ENCODE measurements at regions not wholly inside any gene's neighbourhood (a gene's known extent, or its start where the extent isn't known, plus 50 kb on each side); places are given as distances from the start of the nearest gene placed in this dataset.

DNA sequence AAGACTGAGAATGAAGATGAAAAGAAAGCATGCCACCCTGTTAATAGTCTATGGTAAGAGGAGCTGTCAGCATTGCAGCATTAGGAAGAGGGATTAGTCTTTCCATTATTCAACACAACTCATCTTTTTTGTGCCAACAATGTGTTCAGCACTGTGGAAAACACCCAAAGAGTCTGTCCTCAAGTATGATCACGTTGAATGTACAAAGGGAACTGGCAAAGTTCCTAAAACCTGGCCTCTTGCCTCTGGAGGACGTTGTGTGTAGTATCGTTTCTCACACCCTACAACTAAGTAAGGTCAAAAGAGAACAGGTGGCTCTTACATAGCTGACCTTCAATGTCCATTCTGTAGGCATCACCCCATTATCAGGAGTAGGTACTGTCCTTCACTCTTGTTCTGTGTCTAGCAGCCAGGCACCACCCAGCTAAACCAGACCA is 147.9 kb upstream of the THBS1 start:
- no peak for DNase-seq

DNA sequence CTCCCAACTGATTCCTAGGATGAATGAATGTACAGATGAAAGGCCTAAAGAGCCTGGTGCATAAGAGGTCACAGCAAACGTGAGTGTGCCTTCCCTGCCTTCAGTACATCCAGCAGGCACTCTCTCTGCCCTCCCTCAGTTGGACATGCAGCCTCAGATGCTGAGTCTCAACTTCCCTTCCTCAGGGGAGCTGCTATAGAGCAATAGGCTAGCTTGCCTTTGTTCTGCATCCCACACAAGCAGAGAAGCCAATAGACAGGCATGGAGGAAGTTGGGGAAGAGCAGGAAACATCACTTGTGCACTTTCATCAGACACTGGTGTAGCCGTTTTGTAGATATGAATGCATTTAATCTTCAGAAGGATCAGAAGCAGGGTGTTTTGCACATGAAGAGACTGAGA is 147.5 kb upstream of the THBS1 start:
- DNase-seq: no peak

DNA sequence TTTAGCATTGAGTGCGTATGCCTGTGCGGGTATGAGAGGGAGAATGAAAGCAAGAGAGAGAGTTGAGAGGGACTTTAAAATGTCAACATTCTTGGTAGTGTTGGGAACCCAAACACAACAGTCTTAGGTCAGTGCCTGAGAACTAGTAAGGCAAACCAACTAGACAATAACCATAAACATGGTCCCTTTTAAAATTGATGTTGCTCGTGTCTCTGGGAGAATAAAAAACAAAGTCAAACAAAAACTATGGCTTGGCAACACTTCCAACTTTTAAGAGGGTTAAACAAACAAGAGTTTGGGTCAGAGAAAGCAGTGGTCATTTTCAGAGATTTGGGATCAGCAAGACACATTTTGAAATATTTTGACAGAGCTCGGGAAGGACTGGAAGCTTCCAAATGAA is 146.7 kb upstream of the THBS1 start:
- DNase-seq: no peak

DNA sequence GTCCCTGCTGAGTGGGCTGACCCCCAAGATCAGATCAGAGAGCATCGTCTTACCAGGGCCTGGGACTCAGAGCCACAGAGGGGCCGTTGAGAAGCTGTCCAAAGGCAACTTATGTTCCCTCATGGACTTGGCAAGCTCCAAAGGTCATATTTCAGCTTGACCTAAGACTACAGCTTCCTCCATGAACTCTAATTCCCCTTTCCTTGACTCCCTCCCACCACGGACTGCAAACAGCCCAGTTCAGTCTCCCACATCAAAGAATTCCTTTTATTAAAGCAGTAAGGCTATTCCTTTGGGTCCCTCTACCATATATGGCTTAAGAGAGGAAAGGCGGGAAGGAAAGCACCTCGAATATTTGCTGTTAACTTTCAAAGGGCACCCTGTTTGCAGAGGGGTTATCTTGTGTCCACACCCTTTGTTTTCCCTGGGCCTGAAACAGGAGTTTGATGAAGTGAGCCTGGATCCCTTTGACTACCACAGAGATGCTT is 146.1 kb upstream of the THBS1 start:
- DNase-seq: no peak

DNA sequence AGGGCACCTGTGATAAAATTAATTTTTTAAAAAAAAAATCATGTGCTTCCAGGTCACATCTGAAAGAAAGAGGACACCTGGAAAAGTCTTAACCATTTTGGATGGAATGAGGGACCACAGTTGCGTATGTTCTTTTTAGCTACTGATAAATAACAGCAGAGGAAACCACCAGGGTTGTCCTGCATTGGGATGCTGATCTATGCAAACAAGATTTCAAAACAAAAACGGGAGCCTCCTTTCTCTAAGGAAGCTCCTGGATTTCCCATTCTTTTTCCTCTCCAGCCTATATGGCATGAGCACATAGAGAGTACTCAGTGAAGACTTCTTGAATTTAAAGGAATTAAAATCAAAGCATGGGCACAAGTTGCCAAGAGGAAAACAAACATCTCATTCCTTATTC is 145.6 kb upstream of the THBS1 start:
- no peak for DNase-seq

DNA sequence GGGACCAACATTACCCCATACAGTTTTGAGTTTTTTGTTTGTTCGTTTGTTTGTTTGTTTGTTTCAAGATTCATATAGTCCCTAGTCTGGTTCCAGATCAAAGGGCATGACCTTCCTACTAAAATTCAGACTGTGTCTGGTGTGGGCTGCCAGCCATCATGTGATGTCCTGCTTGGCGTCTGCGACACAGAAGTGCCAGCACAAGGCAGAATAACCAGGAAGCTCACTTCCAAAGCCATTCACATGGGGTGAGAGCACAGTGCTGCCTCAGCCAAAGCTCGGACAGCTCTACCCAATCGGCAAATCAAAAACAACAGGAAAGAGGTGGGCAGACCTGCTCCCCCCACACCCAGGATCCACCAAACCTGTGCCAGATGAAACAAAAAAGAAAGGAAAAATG is 142.6 kb upstream of the THBS1 start:
- DNase-seq: no peak

DNA sequence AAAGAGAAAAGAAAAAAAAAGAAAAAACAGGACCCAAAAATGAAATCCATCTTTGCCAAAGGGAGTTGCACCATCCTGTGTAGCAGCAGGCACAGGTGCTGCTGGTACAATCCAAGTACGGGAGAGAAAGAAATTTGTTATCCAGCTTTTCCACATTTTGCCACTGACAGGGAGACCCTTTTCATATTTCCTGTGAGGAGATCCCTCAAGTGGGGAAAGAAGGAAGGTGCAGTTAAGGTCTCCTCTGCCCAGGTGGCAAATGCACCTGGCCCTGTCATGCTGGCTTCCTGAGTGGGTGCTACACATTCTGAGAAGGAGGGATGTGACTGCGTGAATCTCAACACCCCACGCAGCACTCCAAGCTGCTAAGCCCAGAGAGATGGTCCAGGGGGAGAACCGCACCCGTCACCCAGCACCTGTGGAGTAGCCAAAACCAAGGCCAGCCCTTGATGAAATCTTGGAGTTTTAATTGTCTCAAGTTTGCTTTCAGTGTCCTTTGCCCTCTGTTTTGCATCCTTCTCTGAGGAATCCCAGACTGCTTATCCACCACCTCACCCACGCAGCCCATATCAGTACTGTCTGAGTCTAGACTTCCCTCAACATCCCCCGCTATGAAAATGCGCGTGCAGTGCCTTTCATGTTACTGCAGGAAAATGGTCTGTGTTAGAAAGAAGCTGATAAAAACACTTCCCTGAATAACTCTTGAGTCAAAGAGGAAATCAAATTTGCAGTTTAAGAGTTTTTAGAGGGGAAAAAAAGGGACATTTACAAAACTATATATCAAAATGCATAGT is 141.9 kb upstream of the THBS1 start:
- DNase-seq: peak in 19 of 58 donors; percentile 1 to 49 (median 13)

DNA sequence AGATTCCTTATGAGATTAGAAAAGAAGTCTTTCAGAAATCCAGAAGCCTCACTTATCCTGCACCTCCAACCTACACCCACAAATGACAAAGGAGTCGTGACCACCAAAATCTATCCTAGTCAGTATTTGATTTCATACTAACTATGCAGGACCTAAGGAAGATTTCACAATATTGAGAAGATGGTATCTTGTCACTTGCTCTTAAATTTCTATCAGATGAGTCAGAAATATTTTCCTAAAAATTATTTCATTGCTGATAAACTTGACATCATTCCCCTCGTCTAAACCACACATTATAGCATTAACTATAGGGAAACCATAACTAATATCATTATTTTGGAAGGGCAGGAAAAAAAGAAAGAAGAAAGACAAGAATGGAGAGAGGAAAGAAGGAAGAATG is 138.0 kb upstream of the THBS1 start:
- no peak for DNase-seq

DNA sequence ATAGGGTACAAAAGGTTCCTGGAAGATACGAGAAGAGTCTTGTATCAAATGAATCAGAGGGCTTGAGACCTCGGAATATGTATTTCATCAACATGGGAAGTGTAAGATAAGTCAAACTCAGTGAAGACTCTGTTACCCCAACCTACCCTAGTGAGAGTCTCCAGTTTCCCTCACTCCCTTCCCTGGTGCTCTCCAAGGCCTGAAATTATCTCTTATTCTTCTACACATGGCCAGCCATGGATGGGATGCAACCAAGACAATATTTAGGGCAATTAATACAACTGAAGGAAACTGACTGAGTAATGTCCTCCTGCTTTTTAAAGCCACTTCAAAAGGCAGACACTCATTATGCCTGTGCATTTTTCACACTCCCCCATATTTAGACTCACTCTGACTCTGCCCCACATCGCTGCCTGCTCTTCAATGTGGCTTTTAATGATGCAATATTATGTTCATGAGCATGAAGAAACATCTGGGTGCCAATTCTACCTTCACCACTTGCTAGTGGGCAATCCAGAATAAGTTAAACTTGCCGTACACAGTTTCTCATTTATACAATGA is 137.1 kb upstream of the THBS1 start:
- no peak for DNase-seq

DNA sequence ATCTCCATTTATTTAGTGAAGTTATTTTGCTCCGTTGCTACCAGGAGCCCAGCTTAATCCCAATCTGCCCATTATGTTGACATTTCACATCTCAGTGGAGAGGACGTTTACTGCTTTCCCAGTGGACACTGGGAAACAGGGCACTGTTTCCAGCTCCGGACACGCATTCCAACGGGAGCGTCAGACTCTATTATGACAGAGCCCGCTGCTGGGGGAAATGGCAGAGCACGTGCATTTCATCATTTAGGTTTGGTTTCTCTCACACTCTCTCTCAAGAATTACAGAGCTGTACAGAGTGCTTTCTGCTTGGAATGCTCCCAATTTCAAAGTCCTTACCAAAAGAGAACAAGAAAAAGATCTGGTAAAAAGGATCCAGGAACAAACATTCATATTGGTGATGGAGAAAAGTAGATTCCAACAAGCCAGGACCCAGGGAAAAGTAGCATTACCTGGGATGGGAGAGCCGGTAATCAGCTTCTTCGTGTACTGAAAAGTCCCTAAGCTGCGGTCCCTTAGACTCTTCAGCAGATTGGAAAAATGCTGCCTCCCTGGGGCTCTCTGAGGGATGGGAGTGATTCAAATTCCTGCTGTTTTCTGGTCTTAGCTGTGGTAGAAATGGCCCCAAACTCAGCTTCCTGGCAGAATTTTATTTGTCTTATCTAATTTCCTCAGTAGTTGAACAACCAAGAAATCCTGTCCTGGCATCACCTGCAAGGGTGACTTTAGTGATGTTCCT is 136.0 kb upstream of the THBS1 start:
- no peak for DNase-seq

DNA sequence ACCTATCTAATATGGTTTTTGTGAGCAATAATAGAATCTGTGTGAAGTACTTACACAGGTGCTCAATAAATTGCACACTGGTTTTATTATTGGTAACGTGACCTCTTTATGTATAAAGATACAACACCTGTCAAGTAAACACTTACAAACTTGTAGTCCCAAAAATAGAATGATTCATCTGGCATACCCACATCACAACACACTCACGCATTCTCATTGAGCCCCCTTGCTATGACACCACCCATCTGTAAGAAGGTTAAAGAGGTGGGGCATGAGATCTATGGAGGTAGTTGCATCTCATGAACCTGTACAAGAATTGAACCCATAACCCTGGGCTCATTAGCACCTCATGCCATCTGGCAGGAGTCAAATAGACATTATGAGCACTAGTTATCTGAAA is 134.9 kb upstream of the THBS1 start:
- DNase-seq: no peak

DNA sequence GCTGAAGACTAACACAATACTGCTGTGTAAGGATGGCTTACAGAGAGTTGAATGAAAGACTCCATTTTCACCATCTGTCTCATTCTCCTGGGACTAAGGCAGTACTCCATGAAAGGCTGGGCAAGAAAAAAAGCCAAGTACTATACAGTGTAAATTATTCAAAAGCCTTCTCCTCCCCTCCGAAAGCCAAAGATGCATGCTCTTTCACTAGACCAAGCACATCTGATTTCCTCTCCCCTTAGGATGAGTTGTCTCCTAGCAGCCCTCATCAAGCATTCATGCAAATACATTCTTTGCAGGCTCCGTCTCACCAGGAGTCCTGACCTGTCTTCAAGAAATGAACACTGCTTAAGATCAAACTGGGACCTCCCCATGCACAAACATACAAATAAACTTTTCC is 133.5 kb upstream of the THBS1 start:
- DNase-seq: no peak

DNA sequence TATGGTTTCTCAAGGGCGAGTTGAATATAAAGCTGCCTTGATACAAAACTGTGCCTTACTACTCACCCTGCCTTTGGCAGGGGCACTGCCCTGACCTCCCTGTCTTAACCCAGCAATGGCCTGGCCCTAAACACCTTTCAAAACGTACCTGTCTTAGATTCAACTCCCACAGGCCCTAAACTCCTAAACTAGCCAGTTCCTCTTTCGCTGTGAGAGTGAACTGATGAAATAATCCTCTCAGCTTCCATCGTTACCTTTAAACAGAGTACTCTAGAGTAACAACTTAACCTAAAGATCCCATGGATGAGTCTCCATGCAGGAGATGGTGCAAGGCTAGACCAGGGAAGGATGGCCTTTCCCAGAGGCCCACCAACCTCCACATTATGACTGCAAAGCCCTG is 133.0 kb upstream of the THBS1 start:
- DNase-seq: no peak

DNA sequence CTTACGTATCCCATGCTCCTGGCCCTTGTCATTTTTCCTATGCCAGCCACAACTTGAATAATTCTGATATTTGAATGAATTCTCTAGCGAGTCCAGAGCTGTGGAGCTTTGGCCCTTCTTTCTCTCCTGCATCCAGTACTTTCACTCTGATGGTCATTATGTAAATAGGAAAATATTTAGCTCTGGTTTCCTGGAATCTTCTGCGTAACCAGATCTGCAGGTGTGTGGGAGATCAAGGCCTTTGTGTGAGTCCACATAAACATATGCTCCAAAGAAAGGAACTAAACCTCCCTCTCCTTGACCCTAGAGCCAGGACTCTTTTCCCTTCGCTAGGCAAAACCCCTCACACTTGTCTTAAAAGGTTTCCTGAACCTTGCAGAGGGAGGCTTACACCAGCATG is 132.5 kb upstream of the THBS1 start:
- DNase-seq: no peak

DNA sequence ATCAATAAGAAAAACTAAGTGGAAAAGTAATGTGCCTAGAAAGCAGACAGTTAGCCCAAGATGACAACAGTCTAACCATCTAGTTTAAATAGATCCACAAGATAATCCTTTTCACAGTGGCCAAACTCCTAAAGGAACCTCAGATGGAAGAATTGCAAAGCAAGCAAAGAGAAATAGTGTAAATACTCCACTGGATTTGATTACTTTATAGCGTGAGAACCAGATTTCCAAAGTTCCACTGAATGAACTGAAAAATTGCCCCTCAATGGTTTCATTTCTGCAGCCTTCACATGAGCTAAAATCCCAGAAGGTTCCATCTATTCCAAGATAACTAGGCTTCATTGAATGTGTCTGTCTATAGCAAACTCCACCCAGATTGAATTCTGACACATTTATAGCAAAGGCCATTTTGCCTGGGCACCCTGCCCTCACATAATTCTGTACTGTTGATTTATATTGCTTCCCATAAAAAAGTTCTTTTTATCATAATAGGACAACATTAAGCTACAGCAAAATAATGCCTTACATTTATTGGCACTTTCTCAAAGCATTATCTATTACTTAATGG is 129.7 kb upstream of the THBS1 start:
- no peak for DNase-seq

DNA sequence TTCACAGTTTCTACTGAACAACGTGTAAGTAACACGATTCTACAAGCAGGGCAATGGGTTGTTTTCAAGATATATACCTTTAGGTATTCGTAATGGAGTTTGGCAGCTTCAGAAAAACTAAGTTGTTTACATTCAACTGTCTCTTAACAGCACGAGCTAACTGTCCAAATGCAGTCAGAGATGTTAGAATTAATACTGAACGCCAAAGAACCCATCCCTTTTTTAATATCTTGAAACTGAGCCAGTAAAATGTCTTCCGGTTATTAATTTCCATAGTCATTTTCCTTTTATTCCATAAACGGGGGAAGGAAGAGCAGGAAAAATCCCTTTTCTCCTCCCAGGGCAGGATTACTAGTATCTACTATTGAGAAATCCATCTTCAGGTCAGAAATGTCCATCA is 129.0 kb upstream of the THBS1 start:
- DNase-seq: no peak

DNA sequence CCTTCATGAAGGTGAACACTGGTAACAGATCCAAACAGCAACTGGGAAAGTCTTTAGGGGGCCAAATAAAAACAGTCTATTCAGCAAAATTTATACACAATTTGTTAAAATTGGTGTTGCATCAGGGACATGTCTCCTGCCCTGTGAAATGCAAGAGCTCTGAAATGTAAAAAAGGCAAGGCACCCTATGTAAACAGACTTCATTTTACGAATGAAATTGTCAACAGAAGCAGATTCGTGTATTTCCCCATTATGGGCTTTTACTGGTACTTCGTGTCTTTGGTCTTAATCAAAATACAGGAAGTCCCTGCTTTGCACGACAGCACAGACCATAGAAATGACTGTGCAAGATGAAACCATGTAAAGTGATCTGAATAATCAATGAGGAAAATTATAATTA is 127.3 kb upstream of the THBS1 start:
- no peak for DNase-seq

DNA sequence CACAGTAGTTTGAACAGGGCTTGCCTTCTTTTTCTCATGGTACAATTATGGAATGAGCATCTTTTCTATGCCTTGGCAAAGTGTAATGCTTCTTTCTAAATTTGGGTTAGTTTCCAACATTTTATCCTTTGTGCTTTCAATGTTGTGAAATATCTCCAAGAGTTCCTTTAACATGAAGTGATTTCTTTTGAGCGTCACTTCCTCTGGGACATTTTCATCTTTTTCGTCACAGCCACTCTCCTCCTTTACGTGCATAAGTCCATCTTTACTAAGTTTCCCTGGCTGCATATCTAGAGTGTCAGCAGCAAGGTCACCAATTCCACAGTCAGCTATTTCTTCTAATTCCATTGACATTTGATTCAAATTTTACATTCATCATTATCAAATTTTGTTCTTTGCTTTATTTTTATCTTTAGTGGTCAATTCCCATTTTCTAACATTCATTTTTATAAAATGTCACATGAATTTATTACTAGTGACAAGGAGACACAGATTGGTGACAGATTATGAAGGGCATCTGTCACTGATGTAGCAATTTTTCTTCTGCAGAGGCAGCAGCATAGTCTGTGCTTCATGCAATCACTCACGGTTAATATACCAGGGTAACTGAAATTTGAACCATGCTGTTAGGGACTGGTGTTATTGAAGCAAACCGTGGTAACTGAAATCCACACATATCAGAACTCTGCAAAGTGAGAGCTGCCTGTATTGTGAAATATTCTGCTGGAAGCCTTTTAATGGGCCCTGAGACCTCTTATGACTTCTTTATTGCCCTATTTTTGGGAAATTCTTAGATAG is 126.5 kb upstream of the THBS1 start:
- no peak for DNase-seq

DNA sequence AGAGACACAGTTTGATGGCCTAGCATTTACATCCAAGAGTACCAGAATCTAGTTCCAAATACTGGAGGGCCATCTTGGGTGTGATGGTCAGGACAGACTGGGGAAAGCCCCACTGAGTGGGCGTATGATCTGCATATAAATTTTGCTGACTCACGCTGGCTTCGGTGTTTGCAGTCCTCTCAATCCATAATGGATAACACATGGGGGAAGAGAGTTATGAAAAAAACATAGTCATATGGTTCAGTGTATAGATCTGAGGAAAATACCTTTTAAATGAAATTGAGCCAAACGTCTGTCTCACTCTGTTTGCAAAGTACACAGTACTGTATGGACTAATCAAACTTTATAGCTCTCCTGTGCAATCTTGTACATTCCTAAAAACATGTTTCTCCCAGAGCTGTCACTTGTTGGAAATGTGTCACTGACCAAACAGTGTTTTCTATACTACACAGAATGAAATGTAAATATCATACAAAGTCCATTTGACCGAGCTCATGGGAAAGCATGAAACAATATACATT is 125.3 kb upstream of the THBS1 start:
- DNase-seq: no peak

DNA sequence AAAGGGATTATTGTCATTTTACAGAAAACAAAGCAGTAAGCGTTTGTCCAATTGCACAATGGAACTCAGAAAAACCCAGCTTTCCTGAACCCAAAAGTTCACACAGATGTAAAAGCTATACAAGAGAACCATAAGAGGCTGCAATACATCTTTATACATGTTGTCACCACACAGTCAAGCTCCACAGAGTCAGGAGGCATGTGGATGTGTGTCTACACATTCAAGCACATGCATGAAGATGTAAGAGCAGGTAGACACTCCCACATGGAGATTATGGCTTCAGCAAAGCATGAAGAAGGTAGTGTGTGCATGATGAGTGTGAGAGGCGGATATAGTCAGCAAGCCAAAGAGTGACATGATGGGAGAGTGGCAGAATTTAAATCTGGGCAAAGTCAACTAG is 124.7 kb upstream of the THBS1 start:
- DNase-seq: no peak

All from anterior cingulate cortex (tissue), 58 donors.